GM12892 (cell line): ENCODE measurements at regions not wholly inside any gene's neighbourhood (a gene's known extent, or its start where the extent isn't known, plus 50 kb on each side); places are given as distances from the start of the nearest gene placed in this dataset.

Experiments used
- POLR2A ChIP-seq: IDR thresholded peaks from 2 replicates; pipeline ENCODE4 v1.6.1; 2011; ENCODE audit warnings: low read depth, low read length, control low read depth
- POLR2AphosphoS5 ChIP-seq: IDR thresholded peaks from 2 replicates; pipeline ENCODE4 v1.6.1; 2011; ENCODE audit warnings: low read depth, low read length, control low read depth
- TAF1 ChIP-seq: IDR thresholded peaks from 2 replicates; pipeline ENCODE4 v1.6.1; 2011; ENCODE audit warnings: low read depth, mild to moderate bottlenecking, control low read depth, low read length, borderline replicate concordance

- no peak for TF ChIP-seq POLR2A
- no peak for TF ChIP-seq POLR2AphosphoS5
- no peak for TF ChIP-seq TAF1
These were observed 147.0 kb downstream of the GABRG2 start for GRCh38 chr5:162214551-162214950.
